GM18870 (cell line): ENCODE measurements at regions not wholly inside any gene's neighbourhood (a gene's known extent, or its start where the extent isn't known, plus 50 kb on each side); places are given as distances from the start of the nearest gene placed in this dataset.

Source experiments
- ATAC-seq: cut with Tn5 transposase; IDR thresholded peaks from one replicate; pipeline ENCODE4 v1.9.1; 2021; ENCODE audit warnings: moderate library complexity; ENCODE audit not compliant: unreplicated experiment

- no peak for ATAC-seq
Measured at GRCh38 chr7:79877874-79878465, 256.7 kb upstream of the GNAI1 start.

- no peak for ATAC-seq
Measured at GRCh38 chr7:79876848-79877252, 257.8 kb upstream of the GNAI1 start.

- no peak for ATAC-seq
Measured at GRCh38 chr7:79874797-79875196, 259.8 kb upstream of the GNAI1 start.

- no peak for ATAC-seq
Measured at GRCh38 chr7:79872176-79872575, 262.5 kb upstream of the GNAI1 start.

GRCh38 chr7:79868010-79868409 is 266.6 kb upstream of the GNAI1 start:
- ATAC-seq = no peak

- no peak for ATAC-seq
Measured at GRCh38 chr7:79862447-79863210, 272.0 kb upstream of the GNAI1 start.

- no peak for ATAC-seq
Measured at GRCh38 chr7:79855172-79855571, 279.5 kb upstream of the GNAI1 start.

GRCh38 chr7:79854621-79855020 is 280.0 kb upstream of the GNAI1 start:
- ATAC-seq = no peak

- no peak for ATAC-seq
Measured at GRCh38 chr7:79837915-79838314, 296.7 kb upstream of the GNAI1 start.

GRCh38 chr7:79833616-79834015 is 301.0 kb upstream of the GNAI1 start:
- no peak for ATAC-seq

GRCh38 chr7:79828866-79829265 is 305.8 kb upstream of the GNAI1 start:
- no peak for ATAC-seq

- no peak for ATAC-seq
Measured at GRCh38 chr7:79823246-79823951, 311.2 kb upstream of the GNAI1 start.

- no peak for ATAC-seq
Measured at GRCh38 chr7:79822620-79823240, 311.9 kb upstream of the GNAI1 start.

GRCh38 chr7:79820387-79820786 is 314.2 kb upstream of the GNAI1 start:
- ATAC-seq = no peak

GRCh38 chr7:79810916-79811315 is 323.7 kb upstream of the GNAI1 start:
- ATAC-seq = no peak

GRCh38 chr7:79806161-79806734 is 328.4 kb upstream of the GNAI1 start:
- no peak for ATAC-seq

GRCh38 chr7:79790656-79791262 is 337.3 kb upstream of the MAGI2 start:
- ATAC-seq = no peak

GRCh38 chr7:79789584-79790345 is 336.3 kb upstream of the MAGI2 start:
- ATAC-seq = no peak

- ATAC-seq = no peak
Measured at GRCh38 chr7:79787623-79788022, 334.2 kb upstream of the MAGI2 start.

GRCh38 chr7:79787096-79787495 is 333.6 kb upstream of the MAGI2 start:
- no peak for ATAC-seq
